K562 (cell line): ENCODE measurements at regions not wholly inside any gene's neighbourhood (a gene's known extent, or its start where the extent isn't known, plus 50 kb on each side); places are given as distances from the start of the nearest gene placed in this dataset.

ENCODE experiments used
- ATAC-seq: fragments of 200-7000 bp; cut with Tn5 transposase; 3 replicates; pipeline ENCODE4 v1.9.1; 2020; ENCODE audit warnings: moderate library complexity
- BruUV-seq: library from RNA; stranded (reverse); fragments of 400-500 nt; replicated peaks from 2 replicates; lab custom pipeline; 2021; lab: Mats Ljungman, UMichigan
- CTCF ChIA-PET: fragments of 300-600 bp; formaldehyde crosslinking; extraction: SDS; loops from one replicate; lab custom pipeline; 2021; ENCODE audit warnings: low intra/inter-chr PET ratio; lab: Yijun Ruan, JAX
- POLR2A ChIA-PET: fragments of 300-600, 350-650 bp; sonication (Branson Sonifier 250); formaldehyde crosslinking; extraction: SDS; loops from one replicate; lab custom pipeline; 2021; ENCODE audit warnings: antibody characterized with exemption, inconsistent platforms; lab: Yijun Ruan, JAX
- DNase-seq, 4 experiments: peaks; one replicate each; pipeline versions ENCODE4 v3.0.0 to v3.0.0-alpha.2; 2011 to 2018; ENCODE audit warnings: low spot score in 3 of 4, mixed read lengths in 3 of 4; ENCODE audit errors: extremely low read depth in 1 of 4
- FAIRE-seq: peaks from 2 replicates; lab custom pipeline; 2011; peaks lifted over from hg19 to GRCh38; lab: Jason Lieb, UNC
- H2AFZ ChIP-seq: 2 replicates; pipeline ENCODE4 v1.6.0; 2011; ENCODE audit warnings: low read depth, low read length, control low read depth, inconsistent platforms
- H3K27ac ChIP-seq: fragments of 200-600 bp; 3 replicates; pipeline ENCODE4 v1.8.0; 2011; ENCODE audit warnings: low read depth, mild to moderate bottlenecking, control low read depth, inconsistent platforms, low read length, moderate library complexity, mixed read lengths; ENCODE audit errors: extremely low read depth
- H3K27me3 ChIP-seq, 2 experiments: fragments of 300-600 bp in 1 of 2; 2 replicates in 1 of 2; 3 replicates in 1 of 2; pipeline versions ENCODE4 v1.6.0 to v1.8.0; 2011; ENCODE audit warnings: inconsistent platforms in 2 of 2, low read length in 2 of 2, mild to moderate bottlenecking in 1 of 2, mixed read lengths in 1 of 2, moderate library complexity in 1 of 2; ENCODE audit not compliant: control insufficient read depth in 2 of 2, insufficient read depth in 2 of 2
- H3K36me3 ChIP-seq: fragments of 300-600 bp; 3 replicates; pipeline ENCODE4 v1.8.0; 2011; ENCODE audit warnings: mild to moderate bottlenecking, low read length, inconsistent platforms; ENCODE audit not compliant: control insufficient read depth, insufficient read depth
- H3K4me1 ChIP-seq, 2 experiments: fragments of 200-600 bp in 1 of 2; replicated peaks in 1 of 2; 2 replicates in 1 of 2; 3 replicates in 1 of 2; pipeline versions ENCODE4 v1.5.1 to v1.8.0; 2011; ENCODE audit warnings: inconsistent platforms in 2 of 2, low read length in 2 of 2, mild to moderate bottlenecking in 1 of 2, mixed read lengths in 1 of 2, moderate library complexity in 1 of 2; ENCODE audit not compliant: control insufficient read depth in 2 of 2, insufficient read depth in 2 of 2
- H3K4me2 ChIP-seq: 2 replicates; pipeline ENCODE4 v1.6.1; 2011; ENCODE audit warnings: low read length, control low read depth, inconsistent platforms, mixed read lengths; ENCODE audit not compliant: insufficient read depth
- H3K4me3 ChIP-seq: fragments of 200-600 bp; sonication (generic), shearing (Covaris generic); 2 replicates; pipeline ENCODE4 v1.5.1; 2016; ENCODE audit warnings: control low read depth, inconsistent platforms
- H3K79me2 ChIP-seq: fragments of 200-600 bp; 3 replicates; pipeline ENCODE4 v1.8.0; 2011; ENCODE audit warnings: low read length, inconsistent platforms; ENCODE audit not compliant: control insufficient read depth, insufficient read depth
- H3K9ac ChIP-seq, 2 experiments: 2 replicates each; pipeline versions ENCODE4 v1.6.0 to v1.6.1; 2011; ENCODE audit warnings: low read depth in 2 of 2, low read length in 2 of 2, control low read depth in 1 of 2, inconsistent platforms in 1 of 2, mild to moderate bottlenecking in 1 of 2, mixed read lengths in 1 of 2; ENCODE audit not compliant: insufficient read depth in 1 of 2
- H3K9me1 ChIP-seq: one replicate; pipeline ENCODE4 v1.6.0; 2011; ENCODE audit warnings: inconsistent platforms, mild to moderate bottlenecking, low read length, moderate library complexity; ENCODE audit not compliant: control insufficient read depth, insufficient read depth
- H3K9me3 ChIP-seq: replicated peaks from 2 replicates; pipeline ENCODE4 v1.5.1; 2011; ENCODE audit warnings: low read depth, low read length, inconsistent platforms; ENCODE audit not compliant: control insufficient read depth, insufficient read depth
- H4K20me1 ChIP-seq: replicated peaks from 2 replicates; pipeline ENCODE4 v1.6.1; 2011; ENCODE audit warnings: low read length, inconsistent platforms, mixed read lengths; ENCODE audit not compliant: control insufficient read depth, insufficient read depth
- BMI1 ChIP-seq: fragments of 150-350 bp; IDR thresholded peaks from 2 replicates; pipeline ENCODE4 v1.6.1; 2014; ENCODE audit warnings: low read length
- CBX2 ChIP-seq: fragments of 200-600 bp; sonication (generic); IDR thresholded peaks from one replicate; pipeline ENCODE4 v1.6.1; 2012; ENCODE audit warnings: mild to moderate bottlenecking, low read length, inconsistent platforms; ENCODE audit not compliant: insufficient read depth, poor library complexity, severe bottlenecking
- CGGBP1 ChIP-seq: fragments of 250-450 bp; sonication (Bioruptor Pico); IDR thresholded peaks from 2 replicates; pipeline ENCODE4 v1.9.0; 2021; ENCODE audit warnings: mild to moderate bottlenecking
- E2F3 ChIP-seq: fragments of 250-450 bp; sonication (Bioruptor Pico); IDR thresholded peaks from 2 replicates; pipeline ENCODE4 v1.4.0; 2020; ENCODE audit warnings: mild to moderate bottlenecking
- HDAC1 ChIP-seq, 2 experiments: fragments of 450-650 bp; IDR thresholded peaks; 2 replicates each; pipeline ENCODE4 v1.6.1; 2016 to 2017; ENCODE audit warnings: inconsistent platforms in 1 of 2, mild to moderate bottlenecking in 1 of 2, moderate library complexity in 1 of 2
- IRF2 ChIP-seq: sonication (generic); formaldehyde crosslinking; IDR thresholded peaks from 2 replicates; pipeline ENCODE4 v1.8.1; 2022; ENCODE audit warnings: mild to moderate bottlenecking, missing genetic modification reagents
- MIER1 ChIP-seq: fragments of 450-650 bp; IDR thresholded peaks from 2 replicates; pipeline ENCODE4 v1.6.1; 2016; ENCODE audit warnings: antibody characterized with exemption, mild to moderate bottlenecking, low read depth
- NFYB ChIP-seq: IDR thresholded peaks from 2 replicates; pipeline ENCODE4 v1.6.1; 2011; ENCODE audit warnings: mild to moderate bottlenecking, moderate library complexity; ENCODE audit not compliant: insufficient read length; ENCODE audit errors: extremely low read depth
- RFX7 ChIP-seq: fragments of 250-450 bp; sonication (Bioruptor Pico); IDR thresholded peaks from 2 replicates; pipeline ENCODE4 v1.5.1; 2021; ENCODE audit warnings: mild to moderate bottlenecking
- SREBF1 ChIP-seq: fragments of 150-350 bp; IDR thresholded peaks from 2 replicates; pipeline ENCODE4 v1.6.1; 2014; ENCODE audit warnings: antibody characterized with exemption, low read depth, low read length, borderline replicate concordance
- ZFX ChIP-seq: sonication (generic); formaldehyde crosslinking; IDR thresholded peaks from 2 replicates; pipeline ENCODE4 v1.8.0; 2022; ENCODE audit warnings: mild to moderate bottlenecking, missing genetic modification reagents, moderate library complexity
- ZNF121 ChIP-seq: sonication (generic); formaldehyde crosslinking; conservative IDR thresholded peaks from 2 replicates; pipeline ENCODE4 v1.8.0; 2022; ENCODE audit warnings: missing genetic modification reagents
- ZNF280A ChIP-seq: fragments of 450-650 bp; IDR thresholded peaks from 2 replicates; pipeline ENCODE4 v1.6.1; 2018; ENCODE audit warnings: mild to moderate bottlenecking, low read depth; ENCODE audit not compliant: partially characterized antibody
- ZNF707 ChIP-seq: fragments of 250-450 bp; sonication (Bioruptor Pico); conservative IDR thresholded peaks from 2 replicates; pipeline ENCODE4 v1.8.0; 2022; ENCODE audit warnings: inconsistent platforms, mild to moderate bottlenecking, moderate library complexity
- ZNF77 ChIP-seq: fragments of 250-450 bp; sonication (Bioruptor Pico); IDR thresholded peaks from 2 replicates; pipeline ENCODE4 v1.5.0; 2020
- WGBS: fragments of 100-300 bp; shearing (Covaris generic); methylation state at CpG from one replicate; pipeline ENCODE4 v1.1.6; 2016; ENCODE audit warnings: low coverage, mixed read lengths; ENCODE audit not compliant: insufficient coverage; ENCODE audit errors: missing lambda C conversion rate; 5-methylcytosine and 5-hydroxymethylcytosine counted together
- in situ Hi-C: fragments of 300-500 bp; cut with MboI; formaldehyde crosslinking; loops from 4 replicates; pipeline ENCODE4 v1.15.0; 2018; ENCODE audit warnings: inconsistent platforms, mixed read lengths
- intact Hi-C: fragments of 100-400 bp; cut with micrococcal nuclease; formaldehyde crosslinking; loops from 2 replicates; pipeline ENCODE4 v1.14.2; 2022
- TF ChIP-seq, protein P1 (sequence below), 2 experiments: fragments of 450-650 bp in 1 of 2; sonication (generic) in 1 of 2; formaldehyde crosslinking; conservative IDR thresholded peaks; 2 replicates each; pipeline versions ENCODE4 v1.4.0 to v1.8.1; 2020 to 2022; ENCODE audit warnings: mild to moderate bottlenecking in 1 of 2, missing genetic modification reagents in 1 of 2
- TF ChIP-seq, protein P2 (sequence below), 3 experiments: IDR thresholded peaks in 2 of 3; conservative IDR thresholded peaks in 1 of 3; 2 replicates each; pipeline ENCODE4 v1.5.1; 2011 to 2012; ENCODE audit warnings: low read length in 3 of 3, mild to moderate bottlenecking in 3 of 3, control low read depth in 2 of 3, improper control_type of control experiment in 1 of 3, inconsistent platforms in 1 of 3, low read depth in 1 of 3, mixed read lengths in 1 of 3, moderate library complexity in 1 of 3; ENCODE audit not compliant: insufficient read depth in 2 of 3

DNA sequence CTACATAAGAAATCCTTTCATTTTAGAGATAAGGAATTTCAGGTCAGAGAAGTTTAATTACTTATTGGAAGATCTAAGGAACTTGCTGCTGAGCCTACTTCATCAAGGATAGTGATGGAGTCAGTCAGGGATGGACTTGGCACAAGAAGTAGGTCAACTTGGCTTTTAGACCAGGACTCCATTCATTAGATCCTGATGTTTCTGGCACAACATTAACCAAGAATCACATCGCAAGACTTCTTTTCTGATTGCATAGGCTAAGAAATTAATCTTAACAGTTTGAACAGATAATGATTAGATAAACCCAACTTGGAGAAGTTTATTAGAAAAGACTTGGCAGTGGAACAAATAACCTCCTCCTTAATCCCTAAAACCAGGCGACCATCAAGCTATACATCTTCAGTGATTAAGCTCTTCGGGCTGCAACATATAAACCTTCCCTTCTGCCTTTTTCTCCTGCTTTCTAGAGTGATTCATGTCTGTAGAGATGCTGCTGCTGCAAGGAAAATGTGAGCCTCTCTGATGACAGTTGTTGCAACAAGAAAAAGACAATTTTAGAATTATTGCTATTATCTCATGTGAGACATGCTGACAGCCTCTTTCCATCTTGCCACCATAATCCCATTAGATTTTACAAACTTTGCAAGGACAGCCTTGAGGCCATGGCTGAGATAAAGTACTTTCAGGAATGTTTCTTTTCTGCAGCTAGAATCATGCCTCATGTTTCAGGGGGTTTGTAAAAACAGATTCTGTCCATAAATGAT, 207.9 kb upstream of the SLC27A6 start:
- no peaks in the 10 kb centered on the region for H3K27me3 ChIP-seq
- H3K36me3 ChIP-seq = no peaks in the 10 kb centered on the region
- WGBS = 0% methylated on average over 3 of the region's 3 CpGs
- BruUV-seq = no TSS peak
- H3K4me3 ChIP-seq = no peak overlapping the region
- TF ChIP-seq, protein P1, sequence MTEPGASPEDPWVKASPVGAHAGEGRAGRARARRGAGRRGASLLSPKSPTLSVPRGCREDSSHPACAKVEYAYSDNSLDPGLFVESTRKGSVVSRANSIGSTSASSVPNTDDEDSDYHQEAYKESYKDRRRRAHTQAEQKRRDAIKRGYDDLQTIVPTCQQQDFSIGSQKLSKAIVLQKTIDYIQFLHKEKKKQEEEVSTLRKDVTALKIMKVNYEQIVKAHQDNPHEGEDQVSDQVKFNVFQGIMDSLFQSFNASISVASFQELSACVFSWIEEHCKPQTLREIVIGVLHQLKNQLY (CRISPR knock-in tag; conservative IDR thresholded peaks at IDR 0.05) = no peak
- no peak for TF ChIP-seq CGGBP1 (CRISPR knock-in tag)
- no peak for TF ChIP-seq CBX2
- no peak for TF ChIP-seq ZNF707 (CRISPR knock-in tag)
- no peak for TF ChIP-seq ZFX
- TF ChIP-seq, protein P2, sequence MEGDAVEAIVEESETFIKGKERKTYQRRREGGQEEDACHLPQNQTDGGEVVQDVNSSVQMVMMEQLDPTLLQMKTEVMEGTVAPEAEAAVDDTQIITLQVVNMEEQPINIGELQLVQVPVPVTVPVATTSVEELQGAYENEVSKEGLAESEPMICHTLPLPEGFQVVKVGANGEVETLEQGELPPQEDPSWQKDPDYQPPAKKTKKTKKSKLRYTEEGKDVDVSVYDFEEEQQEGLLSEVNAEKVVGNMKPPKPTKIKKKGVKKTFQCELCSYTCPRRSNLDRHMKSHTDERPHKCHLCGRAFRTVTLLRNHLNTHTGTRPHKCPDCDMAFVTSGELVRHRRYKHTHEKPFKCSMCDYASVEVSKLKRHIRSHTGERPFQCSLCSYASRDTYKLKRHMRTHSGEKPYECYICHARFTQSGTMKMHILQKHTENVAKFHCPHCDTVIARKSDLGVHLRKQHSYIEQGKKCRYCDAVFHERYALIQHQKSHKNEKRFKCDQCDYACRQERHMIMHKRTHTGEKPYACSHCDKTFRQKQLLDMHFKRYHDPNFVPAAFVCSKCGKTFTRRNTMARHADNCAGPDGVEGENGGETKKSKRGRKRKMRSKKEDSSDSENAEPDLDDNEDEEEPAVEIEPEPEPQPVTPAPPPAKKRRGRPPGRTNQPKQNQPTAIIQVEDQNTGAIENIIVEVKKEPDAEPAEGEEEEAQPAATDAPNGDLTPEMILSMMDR (IDR thresholded peaks at IDR 0.05 in 2 of 3, conservative IDR thresholded peaks at IDR 0.05 in 1 of 3; ENCODE audit: insufficient read depth in 2 of 3, low read depth in 1 of 3, low read length in 3 of 3) = no peak
- TF ChIP-seq MIER1 = no peak
- TF ChIP-seq RFX7 (CRISPR knock-in tag) = no peak
- TF ChIP-seq SREBF1 = no peak
- no peak for TF ChIP-seq HDAC1 (IDR thresholded peaks at IDR 0.05)
- TF ChIP-seq IRF2 (CRISPR knock-in tag) = no peak
- no peak for TF ChIP-seq E2F3 (CRISPR knock-in tag)
- TF ChIP-seq BMI1 = no peak
- no peak for TF ChIP-seq NFYB
- no peak for TF ChIP-seq ZNF121 (CRISPR knock-in tag)
- no peak for TF ChIP-seq ZNF280A
- no peak for TF ChIP-seq ZNF77
- no peaks in the 10 kb centered on the region for H3K4me1 ChIP-seq
- no peak overlapping the region for H3K27ac ChIP-seq
- H3K79me2 ChIP-seq = no peaks in the 10 kb centered on the region
- H3K9me1 ChIP-seq = no peaks in the 10 kb centered on the region
- H3K4me2 ChIP-seq = no peak overlapping the region
- ChIA-PET CTCF (no interaction called here), POLR2A (no interaction called here)
- intact Hi-C loops = no loop called here
- H2AFZ ChIP-seq = no peak overlapping the region
- H3K9ac ChIP-seq = no peak overlapping the region
- FAIRE-seq (no peak), ATAC-seq (no peak), DNase-seq (no peak)
- in situ Hi-C loops = no loop called here
- no peaks in the 10 kb centered on the region; the same call in 1 of the 2 replicates for H3K9me3 ChIP-seq
- H4K20me1 ChIP-seq = no peaks in the 10 kb centered on the region
